ENCODE measurements at regions not wholly inside any gene's neighbourhood (a gene's known extent, or its start where the extent isn't known, plus 50 kb on each side); places are given as distances from the start of the nearest gene placed in this dataset.

DNA sequence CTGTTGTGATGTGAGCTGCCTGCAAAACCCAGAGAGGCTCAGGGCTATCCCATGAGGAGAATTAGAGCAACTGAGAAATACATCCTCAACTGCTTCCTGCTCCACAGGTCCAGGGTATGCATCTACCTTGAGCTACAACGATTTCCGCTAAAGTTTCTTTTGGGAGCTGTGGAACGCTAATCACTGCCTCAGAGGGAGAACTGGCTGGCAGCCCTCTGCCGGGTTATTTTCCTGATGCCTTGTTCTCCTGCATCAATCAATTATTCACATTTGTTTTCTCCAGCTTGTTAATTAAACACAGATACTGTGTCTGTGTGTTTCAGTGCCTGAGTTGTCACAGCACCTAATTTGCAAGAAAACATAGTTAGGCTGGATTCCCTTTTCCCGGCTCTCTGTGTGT, 211.1 kb upstream of the PLET1 start:
- no peak for DNase-seq

- peak in 1 of 2 experiments; percentile 23 for DNase-seq
These were observed 216.5 kb upstream of the PLET1 start for GRCh38 chr11:112477152-112477551.

GRCh38 chr11:112477581-112478317, 217.1 kb upstream of the PLET1 start:
- no peak for DNase-seq

DNA sequence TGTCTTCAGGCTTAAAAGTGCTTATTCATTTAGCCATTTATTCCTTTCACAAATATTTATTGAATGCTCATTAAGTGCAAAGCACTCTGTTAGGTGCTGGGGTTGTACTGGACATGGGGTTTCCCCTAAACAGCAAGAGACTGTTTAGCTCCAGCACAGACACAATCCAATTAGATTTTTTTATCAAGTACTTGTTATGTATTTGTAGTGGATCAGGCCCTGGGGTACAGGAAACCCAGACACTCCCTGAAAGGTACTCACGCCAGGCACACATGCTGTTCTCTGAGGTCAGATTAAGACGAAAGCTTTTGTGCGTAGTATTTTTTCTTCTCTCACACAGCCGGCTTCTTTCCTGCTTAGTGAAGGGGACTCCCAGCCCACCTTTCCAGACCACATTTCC, 218.1 kb upstream of the PLET1 start:
- DNase-seq, result no peak

DNA sequence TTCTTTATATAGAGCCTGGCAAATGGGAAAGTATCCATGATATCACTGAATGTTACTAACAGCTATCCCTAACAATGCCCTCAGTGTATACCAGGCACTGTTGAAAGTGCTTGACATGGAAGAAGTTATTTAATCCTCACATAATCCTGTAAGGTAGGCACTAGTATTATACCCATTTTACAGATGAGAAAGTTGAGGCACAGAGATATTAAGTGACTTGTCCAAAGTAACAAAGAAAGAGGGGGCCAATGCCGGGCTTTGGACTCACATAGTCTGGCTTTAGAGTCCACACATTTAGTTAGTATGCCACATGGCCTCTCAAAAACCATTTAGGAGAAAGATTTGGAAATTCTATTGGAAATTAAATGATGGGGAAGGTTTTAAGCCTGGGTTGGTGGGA, 220.8 kb upstream of the PLET1 start:
- DNase-seq, result no peak

GRCh38 chr11:112481893-112482292, 221.2 kb upstream of the PLET1 start:
- peak in 1 of 2 experiments; percentile 26 for DNase-seq

DNA sequence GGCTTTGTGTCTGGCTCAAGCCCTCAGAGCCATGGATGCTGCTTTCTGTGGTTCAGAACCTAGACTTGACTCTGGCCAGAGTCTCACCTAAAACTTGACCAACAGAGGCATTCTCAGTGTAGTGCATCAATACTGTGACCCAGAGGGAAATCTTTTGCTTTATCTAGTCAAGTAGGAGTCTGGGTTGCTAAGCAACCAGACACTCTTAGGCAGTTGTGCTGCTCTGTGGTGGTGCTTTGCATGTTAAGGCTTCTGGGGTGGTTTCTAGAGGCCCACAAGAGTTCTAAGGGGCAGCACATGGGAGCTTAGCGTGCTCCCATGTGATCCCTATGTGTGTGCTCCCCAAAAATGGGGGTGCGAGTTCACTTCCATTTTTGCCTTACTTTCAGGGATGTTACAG, 224.6 kb upstream of the PLET1 start:
- DNase-seq, result peak; percentile 91 to 92

- DNase-seq, result no peak
These were observed 237.2 kb upstream of the PLET1 start for GRCh38 chr11:112497826-112498225.

DNA sequence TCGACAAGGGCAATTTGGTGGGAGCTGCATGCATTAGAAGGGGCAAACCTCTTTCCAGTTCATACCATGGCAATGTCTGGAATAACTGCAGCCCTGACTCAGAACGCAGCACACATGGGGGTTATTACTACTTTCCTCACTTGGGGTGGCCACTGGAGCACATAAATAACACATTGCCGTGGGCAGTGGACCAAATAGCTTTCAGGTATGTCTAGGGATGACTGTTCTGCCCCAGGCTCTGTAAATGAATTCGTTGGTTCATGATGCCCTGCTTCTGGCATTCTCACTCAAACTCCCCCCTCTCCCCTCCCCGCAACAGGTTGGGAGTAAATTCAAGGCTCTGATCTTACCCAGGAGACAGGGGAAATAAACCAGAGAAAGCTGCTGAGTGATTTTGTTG, 238.0 kb upstream of the PLET1 start:
- no peak for DNase-seq

GRCh38 chr11:112499153-112499880, 238.7 kb upstream of the PLET1 start:
- DNase-seq, result no peak

- no peak for DNase-seq
These were observed 239.2 kb upstream of the PLET1 start for GRCh38 chr11:112499881-112500204.

DNA sequence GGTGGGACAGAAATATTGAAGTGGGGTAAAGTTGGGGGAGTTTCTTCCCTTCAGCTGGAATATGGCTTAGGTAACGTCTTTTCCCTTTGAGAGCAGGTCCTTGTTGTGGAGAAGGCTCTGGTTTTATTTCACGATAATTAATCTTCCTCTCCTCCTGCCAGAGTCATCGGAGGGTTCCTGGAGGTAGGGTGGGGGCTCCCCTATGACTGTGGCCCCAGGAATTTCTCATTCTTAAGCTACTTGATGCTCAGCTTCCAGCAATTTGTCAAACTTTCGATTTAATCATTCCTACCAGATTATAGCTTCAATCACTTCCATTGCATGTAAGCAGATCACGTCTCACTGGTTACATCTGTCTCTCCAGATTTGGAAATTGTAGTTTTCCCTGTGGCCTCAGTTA, 242.8 kb upstream of the PLET1 start:
- no peak for DNase-seq

- DNase-seq, result no peak
These were observed 243.4 kb upstream of the PLET1 start for GRCh38 chr11:112504056-112504455.

DNA sequence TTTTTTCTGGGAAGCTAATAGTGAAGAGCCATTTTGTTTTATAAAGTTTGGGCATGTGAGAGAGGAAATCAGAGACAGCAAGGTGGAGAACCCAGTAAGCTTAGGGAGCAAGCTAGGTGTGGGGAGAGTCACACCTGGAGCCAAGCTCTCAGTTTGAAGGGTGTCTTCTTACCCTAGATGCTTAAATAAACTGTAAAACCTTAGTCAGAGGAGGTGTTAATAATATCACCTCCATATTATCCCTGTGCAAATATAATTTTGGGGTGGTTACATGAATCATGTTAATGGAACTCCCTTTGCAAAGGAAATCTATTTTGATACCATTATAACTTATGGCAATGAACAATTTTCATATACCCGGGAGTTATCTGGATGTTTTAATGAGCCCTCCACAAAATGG, 246.2 kb upstream of the PLET1 start:
- no peak for DNase-seq

DNA sequence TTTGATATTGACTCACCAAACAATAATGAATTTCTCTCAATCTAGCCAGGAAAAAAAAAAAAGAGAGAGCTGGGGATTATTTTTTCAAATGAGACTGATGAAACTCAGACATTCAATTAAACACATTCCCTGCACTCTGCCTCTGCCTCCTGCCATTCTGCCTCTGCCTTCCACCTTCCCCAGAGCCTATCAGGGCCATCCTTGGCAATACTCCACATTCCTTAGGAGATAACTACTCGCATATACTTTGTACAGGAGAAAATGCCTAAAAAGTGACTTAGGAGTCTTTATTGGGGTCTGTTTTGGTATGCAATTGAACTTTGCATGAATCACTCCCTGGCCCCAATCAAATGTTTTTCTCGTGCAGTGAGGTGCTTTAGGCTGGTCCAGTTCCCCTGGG, 246.6 kb upstream of the PLET1 start:
- DNase-seq, result no peak

- DNase-seq, result no peak
These were observed 248.1 kb upstream of the PLET1 start for GRCh38 chr11:112508750-112509149.

- no peak for DNase-seq
These were observed 248.6 kb upstream of the PLET1 start for GRCh38 chr11:112509300-112509699.

GRCh38 chr11:112511271-112511670, 250.6 kb upstream of the PLET1 start:
- DNase-seq, result no peak

GRCh38 chr11:112511911-112512310, 251.3 kb upstream of the PLET1 start:
- no peak for DNase-seq

- no peak for DNase-seq
These were observed 252.8 kb upstream of the PLET1 start for GRCh38 chr11:112513417-112513816.

DNA sequence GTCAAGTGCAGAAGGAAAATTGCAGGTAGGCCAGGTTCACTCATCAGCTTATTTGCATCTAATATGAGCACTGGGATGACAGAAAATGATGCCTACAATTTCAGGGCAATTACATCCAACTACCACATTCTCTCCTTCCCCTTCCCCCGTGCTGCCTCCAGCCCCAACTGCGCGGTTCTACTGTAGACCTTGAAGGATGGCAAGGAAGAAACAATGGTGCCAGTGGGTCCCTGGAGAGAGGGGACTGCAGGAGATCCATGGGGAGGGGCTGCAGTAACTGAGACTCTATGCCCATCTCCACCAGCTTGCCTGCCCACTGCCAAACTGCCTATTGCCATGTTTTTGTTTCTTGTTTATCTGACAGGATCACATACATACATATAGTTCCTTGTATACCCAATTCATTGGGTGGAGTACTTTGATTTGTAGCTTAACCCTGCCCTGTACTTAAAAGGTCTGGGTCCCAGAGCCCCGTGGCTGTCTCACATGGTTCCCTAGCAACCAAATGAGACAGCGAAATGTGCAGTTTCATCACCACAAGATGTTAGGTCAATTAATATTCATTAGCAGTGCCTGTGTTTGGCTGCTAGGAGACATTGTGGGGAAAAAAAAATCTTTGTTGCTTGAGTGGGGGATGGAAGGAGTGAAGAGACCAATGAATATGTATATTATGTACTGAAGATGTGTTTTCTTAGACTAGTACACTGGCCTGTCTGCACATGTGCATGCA, 253.5 kb upstream of the PLET1 start:
- peak; percentile 87 to 93 for DNase-seq

DNA sequence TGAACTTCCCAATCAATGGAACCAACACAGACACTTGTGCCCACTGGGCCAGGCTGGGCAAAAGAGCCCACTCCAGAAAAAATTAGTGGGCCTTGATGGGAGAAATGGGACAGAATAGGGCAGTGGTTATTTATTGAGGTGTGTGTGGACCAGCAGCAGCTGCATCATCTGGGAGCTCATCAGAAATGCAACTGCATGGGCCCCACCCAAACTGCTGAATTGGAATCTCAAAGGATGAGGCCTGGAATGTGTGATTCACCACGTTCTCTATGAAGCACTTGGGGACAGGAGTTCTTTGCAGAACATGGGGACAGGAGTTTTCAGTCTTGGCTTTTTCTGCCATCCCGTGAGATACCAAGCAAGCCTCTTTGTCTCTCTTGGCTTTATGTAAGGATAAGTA, 255.6 kb upstream of the PLET1 start:
- DNase-seq, result no peak

DNA sequence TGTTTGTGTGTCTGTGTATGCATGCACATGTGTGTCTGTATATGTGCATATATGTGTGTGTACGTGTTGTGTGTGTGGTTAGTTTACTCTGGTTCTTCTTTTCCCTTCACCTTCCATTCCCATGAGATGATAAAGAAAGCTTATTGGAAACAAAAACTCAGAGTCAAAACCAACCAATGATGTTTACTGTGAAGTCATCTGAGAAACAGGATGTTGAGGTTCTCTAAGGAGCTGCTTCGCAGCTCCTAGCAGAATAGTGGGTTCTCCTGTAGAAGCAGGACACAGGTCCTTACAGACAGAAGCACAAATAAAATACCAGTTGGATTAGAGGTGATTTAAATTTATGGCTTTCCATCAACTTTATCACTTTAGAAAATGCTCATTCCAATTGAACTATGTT, 256.1 kb upstream of the PLET1 start:
- DNase-seq, result no peak

- peak; percentile 62 to 71 for DNase-seq
These were observed 257.7 kb upstream of the PLET1 start for GRCh38 chr11:112518371-112518770.
